ENCODE measurements at regions not wholly inside any gene's neighbourhood (a gene's known extent, or its start where the extent isn't known, plus 50 kb on each side); places are given as distances from the start of the nearest gene placed in this dataset.

DNA sequence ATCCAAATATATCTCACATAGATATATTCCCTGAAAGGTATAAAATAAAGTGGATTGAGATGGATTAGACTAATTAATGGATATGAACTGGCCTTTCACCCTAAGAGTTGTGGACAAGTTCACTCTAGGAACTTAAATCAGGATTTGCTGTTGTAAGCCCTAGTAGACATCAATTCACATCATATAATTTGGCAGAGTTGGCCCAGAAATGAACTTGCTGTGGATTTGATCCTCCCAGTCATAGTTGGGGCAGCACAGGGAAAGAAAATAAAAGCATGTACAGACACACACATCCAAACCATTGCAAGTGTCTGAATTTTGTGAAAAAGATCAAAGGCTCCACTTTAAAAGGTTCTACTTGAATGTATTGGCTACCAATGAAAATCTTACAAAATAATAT is 734.7 kb upstream of the NR2F2 start:
- H3K4me3 ChIP-seq (ENCODE audit: control insufficient read depth, low read depth, low read length): no peak overlapping the region
- TF ChIP-seq, protein P1, sequence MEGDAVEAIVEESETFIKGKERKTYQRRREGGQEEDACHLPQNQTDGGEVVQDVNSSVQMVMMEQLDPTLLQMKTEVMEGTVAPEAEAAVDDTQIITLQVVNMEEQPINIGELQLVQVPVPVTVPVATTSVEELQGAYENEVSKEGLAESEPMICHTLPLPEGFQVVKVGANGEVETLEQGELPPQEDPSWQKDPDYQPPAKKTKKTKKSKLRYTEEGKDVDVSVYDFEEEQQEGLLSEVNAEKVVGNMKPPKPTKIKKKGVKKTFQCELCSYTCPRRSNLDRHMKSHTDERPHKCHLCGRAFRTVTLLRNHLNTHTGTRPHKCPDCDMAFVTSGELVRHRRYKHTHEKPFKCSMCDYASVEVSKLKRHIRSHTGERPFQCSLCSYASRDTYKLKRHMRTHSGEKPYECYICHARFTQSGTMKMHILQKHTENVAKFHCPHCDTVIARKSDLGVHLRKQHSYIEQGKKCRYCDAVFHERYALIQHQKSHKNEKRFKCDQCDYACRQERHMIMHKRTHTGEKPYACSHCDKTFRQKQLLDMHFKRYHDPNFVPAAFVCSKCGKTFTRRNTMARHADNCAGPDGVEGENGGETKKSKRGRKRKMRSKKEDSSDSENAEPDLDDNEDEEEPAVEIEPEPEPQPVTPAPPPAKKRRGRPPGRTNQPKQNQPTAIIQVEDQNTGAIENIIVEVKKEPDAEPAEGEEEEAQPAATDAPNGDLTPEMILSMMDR (IDR thresholded peaks at IDR 0.05; ENCODE audit: control insufficient read depth, insufficient read depth, low read depth, low read length, missing control alignments): no peak
- no peak for DNase-seq (ENCODE audit: low read depth)

DNA sequence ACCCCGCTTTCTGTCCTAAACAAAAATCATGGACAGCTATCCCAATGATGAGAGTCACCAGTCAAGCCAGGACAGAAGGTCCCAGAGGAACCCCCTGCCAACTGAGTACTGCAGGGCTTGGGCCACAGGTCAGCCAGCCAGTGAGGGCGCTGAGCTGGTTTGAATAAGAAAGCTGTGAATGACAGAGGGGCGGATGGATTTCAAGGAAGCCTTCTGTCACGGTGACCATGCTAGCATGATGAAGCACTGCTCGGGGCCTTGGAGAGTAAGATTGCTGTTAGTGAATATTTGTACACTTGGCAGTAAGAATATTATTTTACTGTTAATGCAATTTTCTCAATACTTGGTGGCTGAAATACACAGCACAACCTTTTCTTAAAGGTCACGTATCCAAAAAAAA is 734.0 kb upstream of the NR2F2 start:
- DNase-seq (ENCODE audit: low read depth): no peak
- TF ChIP-seq, protein P1 (IDR thresholded peaks at IDR 0.05; ENCODE audit: control insufficient read depth, insufficient read depth, low read depth, low read length, missing control alignments): no peak
- H3K4me3 ChIP-seq (ENCODE audit: control insufficient read depth, low read depth, low read length): no peak overlapping the region

DNA sequence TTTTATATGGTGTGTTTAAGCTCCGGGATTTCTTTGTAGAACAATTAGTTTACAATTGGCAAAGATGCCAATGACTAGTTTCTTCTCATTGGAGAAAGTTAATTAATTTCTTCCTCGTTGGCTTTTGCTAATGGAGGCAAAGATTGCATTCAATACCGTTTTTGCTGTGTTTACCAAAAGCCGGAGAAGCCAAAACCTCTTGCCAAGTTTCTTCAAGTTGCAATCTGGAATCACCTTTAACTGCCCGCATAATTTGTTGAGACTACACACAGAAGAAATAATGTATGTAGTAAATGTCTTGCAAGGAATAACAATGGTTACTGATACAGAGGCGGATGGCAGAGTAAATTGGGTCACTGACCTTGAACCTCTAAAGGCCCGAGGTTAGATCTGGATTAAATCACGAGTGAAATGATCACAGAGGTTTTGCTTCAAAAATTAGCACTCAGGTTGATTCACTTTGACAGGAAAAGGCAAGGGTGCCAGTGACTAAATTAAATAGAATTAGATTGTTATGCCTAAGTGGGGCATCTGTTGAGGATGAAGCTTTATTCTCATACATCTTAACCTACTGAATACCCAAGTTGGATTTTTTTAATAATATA is 732.1 kb upstream of the NR2F2 start:
- no peak for DNase-seq (ENCODE audit: low read depth)
- TF ChIP-seq, protein P1 (IDR thresholded peaks at IDR 0.05; ENCODE audit: control insufficient read depth, insufficient read depth, low read depth, low read length, missing control alignments): no peak
- no peak overlapping the region for H3K4me3 ChIP-seq (ENCODE audit: control insufficient read depth, low read depth, low read length)

DNA sequence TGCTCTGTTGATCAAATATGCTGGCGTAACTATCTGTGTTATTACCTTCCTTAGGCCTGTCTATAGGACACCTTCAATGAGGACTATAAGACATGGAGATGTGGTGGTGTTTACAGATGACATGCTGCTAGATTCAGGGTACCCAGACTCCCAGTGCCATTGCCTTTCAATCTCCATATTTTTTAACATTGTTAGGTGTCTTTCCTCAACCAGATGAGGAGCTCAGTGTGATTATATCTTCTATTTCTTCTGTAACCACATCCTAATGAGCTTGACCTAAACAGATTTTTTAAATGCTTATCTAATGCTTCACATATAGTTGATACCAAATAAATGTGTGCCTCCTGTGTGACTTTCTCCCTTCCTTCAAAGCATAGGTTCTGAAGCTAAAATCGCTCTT is 730.1 kb upstream of the NR2F2 start:
- TF ChIP-seq, protein P1 (IDR thresholded peaks at IDR 0.05; ENCODE audit: control insufficient read depth, insufficient read depth, low read depth, low read length, missing control alignments): no peak
- H3K4me3 ChIP-seq (ENCODE audit: control insufficient read depth, low read depth, low read length): no peak overlapping the region
- DNase-seq (ENCODE audit: low read depth): no peak

DNA sequence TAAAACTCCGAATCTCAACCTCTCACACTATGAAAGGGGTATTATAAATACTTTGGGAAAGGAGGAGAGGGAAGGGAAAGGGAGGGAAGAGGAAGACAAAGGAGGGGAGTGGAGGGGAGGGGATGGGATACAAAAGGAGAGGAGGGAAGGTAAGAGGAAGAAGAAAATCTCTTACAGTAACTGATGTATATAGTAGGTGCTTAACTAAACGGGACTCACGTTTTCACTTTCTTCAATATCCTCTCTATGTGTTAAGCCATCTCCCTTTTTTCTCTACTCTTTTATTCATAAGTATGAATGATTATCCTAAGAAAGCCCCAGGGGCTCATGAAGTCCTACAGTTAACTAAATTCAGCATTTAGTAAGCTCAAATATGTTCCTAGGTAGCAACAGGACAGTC is 729.6 kb upstream of the NR2F2 start:
- no peak overlapping the region for H3K4me3 ChIP-seq (ENCODE audit: control insufficient read depth, low read depth, low read length)
- DNase-seq (ENCODE audit: low read depth): no peak
- TF ChIP-seq, protein P1 (IDR thresholded peaks at IDR 0.05; ENCODE audit: control insufficient read depth, insufficient read depth, low read depth, low read length, missing control alignments): no peak

DNA sequence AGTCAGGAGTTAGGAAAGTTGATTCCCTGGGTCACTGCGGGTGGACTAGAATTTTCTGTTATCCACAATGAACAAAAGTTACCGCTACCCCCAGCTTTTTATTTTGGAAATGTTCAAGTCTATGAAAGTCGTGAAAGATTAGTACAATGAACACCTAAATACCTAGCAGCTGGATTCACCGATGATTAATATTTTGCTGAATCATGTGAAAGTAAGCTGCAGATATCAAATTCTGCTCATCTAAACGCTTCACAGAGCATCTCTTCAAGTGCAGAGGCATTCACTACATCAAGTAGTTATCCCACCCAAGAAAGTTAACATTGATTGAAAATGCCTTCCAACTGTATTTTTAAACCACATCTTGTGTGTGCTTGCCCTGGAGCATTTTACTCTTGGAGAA is 729.0 kb upstream of the NR2F2 start:
- TF ChIP-seq, protein P1 (IDR thresholded peaks at IDR 0.05; ENCODE audit: control insufficient read depth, insufficient read depth, low read depth, low read length, missing control alignments): no peak
- DNase-seq (ENCODE audit: low read depth): no peak
- no peak overlapping the region for H3K4me3 ChIP-seq (ENCODE audit: control insufficient read depth, low read depth, low read length)

DNA sequence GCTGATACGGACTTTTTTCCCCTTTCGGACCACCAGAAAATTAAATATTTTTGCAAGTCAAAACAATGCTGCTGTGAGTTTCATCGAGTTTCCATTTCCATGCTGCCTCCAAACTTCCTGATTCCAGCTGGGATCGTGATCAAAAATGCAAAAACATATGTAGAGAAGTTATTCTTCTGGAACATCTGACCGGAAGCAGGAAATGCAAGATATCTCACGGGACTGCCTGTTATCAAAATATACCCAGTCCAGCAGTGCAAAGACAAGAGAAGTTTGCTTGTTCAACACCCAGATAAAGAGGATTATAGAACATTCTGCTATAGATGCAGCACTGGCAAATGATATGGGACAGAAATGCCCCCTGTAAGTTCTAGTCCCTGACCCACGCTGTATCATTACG is 726.7 kb upstream of the NR2F2 start:
- no peak for DNase-seq (ENCODE audit: low read depth)
- TF ChIP-seq, protein P1 (IDR thresholded peaks at IDR 0.05; ENCODE audit: control insufficient read depth, insufficient read depth, low read depth, low read length, missing control alignments): no peak
- H3K4me3 ChIP-seq (ENCODE audit: control insufficient read depth, low read depth, low read length): no peak overlapping the region

Data from AG09309 (cell line).